Heart left ventricle (tissue), 16 donors: ENCODE measurements at regions not wholly inside any gene's neighbourhood (a gene's known extent, or its start where the extent isn't known, plus 50 kb on each side); places are given as distances from the start of the nearest gene placed in this dataset.
"Not testable (repeated sequence)": the region's sequence is repeated elsewhere in the genome, so short reads cannot be mapped to it uniquely, and the experiment has no call there.

Source experiments
- ATAC-seq, 4 donors: fragments of 200-7000 bp; cut with Tn5 transposase; one replicate each; pipeline ENCODE4 v1.9.1; 2020 to 2022; ENCODE audit warnings: moderate library complexity in 4 of 4, mild to moderate bottlenecking in 3 of 4, moderate number of reproducible peaks in 1 of 4
- DNase-seq, 5 donors: peaks; one replicate each; pipeline ENCODE4 v3.0.0-alpha.2; 2020
- H3K27ac ChIP-seq, 12 donors: fragments of 200-600 bp; sonication (generic) in 4 of 12; one replicate each; pipeline versions ENCODE4 v1.5.0 to v1.8.0; 2016 to 2022; ENCODE audit warnings: mild to moderate bottlenecking in 2 of 12
- H3K27me3 ChIP-seq, 9 donors: fragments of 200-600 bp; sonication (generic) in 2 of 9; one replicate each; pipeline versions ENCODE4 v1.5.1 to v1.8.0; 2016 to 2022; ENCODE audit warnings: mild to moderate bottlenecking in 3 of 9
- H3K36me3 ChIP-seq, 9 donors: fragments of 200-600 bp; sonication (generic) in 2 of 9; one replicate each; pipeline versions ENCODE4 v1.5.0 to v1.8.0; 2018 to 2022; ENCODE audit warnings: mild to moderate bottlenecking in 2 of 9
- H3K4me1 ChIP-seq, 12 donors: fragments of 200-600 bp; sonication (generic) in 4 of 12; one replicate each; pipeline versions ENCODE4 v1.5.0 to v1.8.0; 2016 to 2022; ENCODE audit warnings: mild to moderate bottlenecking in 3 of 12
- H3K4me3 ChIP-seq, 12 donors: fragments of 200-600 bp; sonication (generic) in 4 of 12; one replicate each; pipeline versions ENCODE4 v1.5.0 to v1.8.0; 2017 to 2022; ENCODE audit warnings: mild to moderate bottlenecking in 9 of 12, moderate library complexity in 4 of 12
- H3K9me3 ChIP-seq, 12 donors: fragments of 200-600 bp; sonication (generic) in 4 of 12; one replicate each; pipeline versions ENCODE4 v1.5.0 to v1.8.0; 2016 to 2022; ENCODE audit warnings: mild to moderate bottlenecking in 1 of 12
- POLR2A ChIP-seq, 2 donors: fragments of 450-650 bp; IDR thresholded peaks; one replicate each; pipeline ENCODE4 v1.6.1; 2017; ENCODE audit warnings: antibody characterized with exemption in 2 of 2, mild to moderate bottlenecking in 2 of 2, moderate library complexity in 2 of 2
- WGBS, 4 donors: extraction: QIAGEN DNeasy Blood & Tissue Kit in 2 of 4; methylation state at CpG; one replicate each; pipeline versions ENCODE4 v1.1.5 to v1.1.7; 2013 to 2018; 5-methylcytosine and 5-hydroxymethylcytosine counted together
- intact Hi-C, 10 donors: fragments of 100-400 bp; cut with DNase I; formaldehyde crosslinking; loops; one replicate each; pipeline versions ENCODE4 v1.11.1 to v1.14.2; 2022
- TF ChIP-seq, protein P1 (sequence below), 12 donors: fragments of 200-600 bp; sonication (generic) in 4 of 12; IDR thresholded peaks; one replicate each; pipeline versions ENCODE4 v1.5.0 to v1.8.0; 2018 to 2022; ENCODE audit warnings: antibody characterized with exemption in 12 of 12, mild to moderate bottlenecking in 5 of 12
- donor health status: ischemic (EF 13 %, LVEDD 7.1; RV severe dilation, severe dysfunction).
- donor health status: healthy with polysubstance abuse.
- donor health status: DM: no; HTN: yes; CAD: no.
- donor health status: DM: no; HTN: no; CAD: no.
- donor health status: ischemic (EF 25% LVEDD 6.9; RV normal size, moderate dysfunction).
- donor health status: ischemic (EF 25% LVEDD 5.7; RV mildly dilated, moderate dysfunction).
- donor health status: healthy.
- donor health status: DM: yes; HTN: yes; CAD: no.
- donor health status: ischemic (EF 35%, LVEDD 5.7; RV mildly dilated, moderate dysfunction).
- donor health status: nonischemic (EF 11% LVEDD 7.7; RV severe dilation, severe dysfunction).
- donor health status: DM: yes; HTN: yes; CAD: no.
- donor health status: PGD.
- donor health status: ischemic (EF 29% LVEDD 5.4; RV normal size, mild dysfunction).
- donor health status: nonischemic (EF 23%, LVEDD 6.1; RV moderate dilation, normal function).

DNA sequence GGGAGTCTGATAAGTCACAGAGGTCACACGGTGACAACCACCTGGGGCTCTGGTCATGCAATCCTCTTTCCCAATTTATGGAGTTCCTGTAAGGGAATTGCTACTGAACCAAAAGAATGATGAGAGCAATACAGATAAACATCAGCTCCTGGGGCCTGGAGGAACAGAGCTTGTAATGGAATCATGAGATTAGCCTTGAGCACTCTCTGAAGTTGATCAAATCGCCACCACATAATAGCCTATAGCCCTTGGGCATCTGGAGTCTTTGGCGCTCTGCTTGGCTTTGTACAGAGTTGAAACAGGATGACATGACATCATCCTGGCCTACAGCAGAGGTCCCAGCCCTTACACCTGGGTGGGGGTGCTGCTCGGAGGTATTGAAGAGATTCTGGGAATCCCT is 154.3 kb upstream of the DTNBP1 start:
- Histone ChIP-seq H3K36me3 (no peaks in the 10 kb centered on the region), H3K27me3 (no peaks in the 10 kb centered on the region), H3K4me3 (no peak overlapping the region), H3K4me1 (no peaks in the 10 kb centered on the region), H3K9me3 (no peaks in the 10 kb centered on the region), H3K27ac (no peak overlapping the region)
- intact Hi-C loops, result no loop called here
- TF ChIP-seq POLR2A (IDR thresholded peaks at IDR 0.05), result no peak
- TF ChIP-seq, protein P1, sequence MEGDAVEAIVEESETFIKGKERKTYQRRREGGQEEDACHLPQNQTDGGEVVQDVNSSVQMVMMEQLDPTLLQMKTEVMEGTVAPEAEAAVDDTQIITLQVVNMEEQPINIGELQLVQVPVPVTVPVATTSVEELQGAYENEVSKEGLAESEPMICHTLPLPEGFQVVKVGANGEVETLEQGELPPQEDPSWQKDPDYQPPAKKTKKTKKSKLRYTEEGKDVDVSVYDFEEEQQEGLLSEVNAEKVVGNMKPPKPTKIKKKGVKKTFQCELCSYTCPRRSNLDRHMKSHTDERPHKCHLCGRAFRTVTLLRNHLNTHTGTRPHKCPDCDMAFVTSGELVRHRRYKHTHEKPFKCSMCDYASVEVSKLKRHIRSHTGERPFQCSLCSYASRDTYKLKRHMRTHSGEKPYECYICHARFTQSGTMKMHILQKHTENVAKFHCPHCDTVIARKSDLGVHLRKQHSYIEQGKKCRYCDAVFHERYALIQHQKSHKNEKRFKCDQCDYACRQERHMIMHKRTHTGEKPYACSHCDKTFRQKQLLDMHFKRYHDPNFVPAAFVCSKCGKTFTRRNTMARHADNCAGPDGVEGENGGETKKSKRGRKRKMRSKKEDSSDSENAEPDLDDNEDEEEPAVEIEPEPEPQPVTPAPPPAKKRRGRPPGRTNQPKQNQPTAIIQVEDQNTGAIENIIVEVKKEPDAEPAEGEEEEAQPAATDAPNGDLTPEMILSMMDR (IDR thresholded peaks at IDR 0.05), result no peak
- DNase-seq (no peak), ATAC-seq (no peak)
- WGBS, 4 donors, result 90 to 95% (median 93%) methylated on average over 4 of the region's 4 CpGs

- H3K36me3 ChIP-seq, result no peaks in the 10 kb centered on the region
- WGBS, 4 donors, result 80 to 87% (median 85%) methylated on average over 2 of the region's 2 CpGs
- no peaks in the 10 kb centered on the region for H3K4me1 ChIP-seq
- H3K27me3 ChIP-seq, result no peaks in the 10 kb centered on the region
- DNase-seq (no peak), ATAC-seq (no peak)
- intact Hi-C loops, result no loop called here
- H3K4me3 ChIP-seq, result no peak overlapping the region
- no peak overlapping the region for H3K27ac ChIP-seq
- no peaks in the 10 kb centered on the region for H3K9me3 ChIP-seq
- no peak for TF ChIP-seq POLR2A (IDR thresholded peaks at IDR 0.05)
- TF ChIP-seq, protein P1 (IDR thresholded peaks at IDR 0.05), result no peak
Observed at GRCh38 chr6:15816661-15817060, 153.8 kb upstream of the DTNBP1 start.

DNA sequence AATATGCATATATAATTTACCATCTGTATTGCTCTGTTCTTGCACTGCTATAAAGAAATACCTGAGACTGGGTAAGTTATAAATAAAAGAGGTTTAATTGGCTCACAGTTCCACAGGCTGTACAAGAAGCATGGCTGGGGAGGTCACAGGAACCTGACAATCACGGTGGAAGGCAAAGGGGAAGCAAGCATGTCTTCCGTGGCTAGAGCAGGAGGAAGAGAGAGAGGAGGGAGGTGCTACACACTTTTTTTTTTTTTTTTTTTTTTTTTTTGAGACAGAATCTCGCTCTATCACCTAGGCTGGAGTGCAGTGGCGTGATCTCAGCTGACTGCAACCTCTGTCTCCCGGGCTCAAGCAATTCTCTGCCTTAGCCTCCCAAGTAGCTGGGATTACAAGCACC is 150.9 kb upstream of the DTNBP1 start:
- H3K27ac ChIP-seq, ATAC-seq, H3K9me3 ChIP-seq, H3K4me3 ChIP-seq, H3K27me3 ChIP-seq, DNase-seq, H3K36me3 ChIP-seq, H3K4me1 ChIP-seq, intact Hi-C loops: not testable (repeated sequence)
- WGBS, 4 donors, result 69 to 78% (median 74%) methylated on average over 5 of the region's 5 CpGs

DNA sequence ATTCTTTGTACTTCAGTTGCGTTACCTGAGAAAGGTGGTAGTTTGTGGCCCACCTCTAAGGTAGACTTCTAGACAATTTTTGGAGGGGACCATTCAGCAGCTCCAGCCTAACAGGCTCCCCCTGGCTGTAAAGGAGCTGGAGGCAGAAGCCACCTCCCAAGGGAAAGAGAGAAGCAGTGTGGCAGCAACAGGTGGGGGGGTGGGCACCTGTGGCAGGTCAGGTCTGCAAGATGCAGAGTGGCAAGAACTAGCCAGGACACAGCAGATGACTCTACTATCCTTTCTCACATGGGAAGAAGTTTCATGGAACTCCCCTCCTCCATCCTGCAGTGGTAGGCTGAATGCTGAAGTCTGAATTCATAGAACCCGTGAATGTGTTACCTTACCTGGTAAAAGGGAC is 148.3 kb upstream of the DTNBP1 start:
- TF ChIP-seq, protein P1 (IDR thresholded peaks at IDR 0.05), result no peak
- no peak for TF ChIP-seq POLR2A (IDR thresholded peaks at IDR 0.05)
- no peak for DNase-seq
- Histone ChIP-seq H3K4me3 (no peak overlapping the region), H3K4me1 (no peaks in the 10 kb centered on the region), H3K27ac (no peak overlapping the region), H3K9me3 (no peaks in the 10 kb centered on the region), H3K36me3 (no peaks in the 10 kb centered on the region), H3K27me3 (no peaks in the 10 kb centered on the region)
- ATAC-seq, result no peak
- intact Hi-C loops, result no loop called here
- WGBS, 4 donors, result 94 to 100% (median 97%) methylated on average over 2 of the region's 2 CpGs

- intact Hi-C loops, result no loop called here
- ATAC-seq (no peak), DNase-seq (no peak)
- H3K4me1 ChIP-seq, result no peaks in the 10 kb centered on the region
- no peaks in the 10 kb centered on the region for H3K36me3 ChIP-seq
- WGBS, 4 donors, result 20 to 44% (median 37%) methylated on average over 1 of the region's 1 CpG
- H3K27me3 ChIP-seq, result no peaks in the 10 kb centered on the region
- H3K4me3 ChIP-seq, result no peak overlapping the region
- H3K27ac ChIP-seq, result no peak overlapping the region
- TF ChIP-seq, protein P1 (IDR thresholded peaks at IDR 0.05), result no peak
- no peak for TF ChIP-seq POLR2A (IDR thresholded peaks at IDR 0.05)
- H3K9me3 ChIP-seq, result no peaks in the 10 kb centered on the region
Observed at GRCh38 chr6:15810618-15811017, 147.8 kb upstream of the DTNBP1 start.
